VCaP (cell line): ENCODE measurements at regions not wholly inside any gene's neighbourhood (a gene's known extent, or its start where the extent isn't known, plus 50 kb on each side); places are given as distances from the start of the nearest gene placed in this dataset.

Experiments used
- H3K27ac ChIP-seq: fragments of 450-650 bp; 2 replicates; pipeline ENCODE4 v1.5.1; 2017
- TF ChIP-seq, protein P1 (sequence below): fragments of 450-650 bp; conservative IDR thresholded peaks from 2 replicates; pipeline ENCODE4 v1.5.1; 2017; ENCODE audit warnings: mild to moderate bottlenecking, moderate library complexity

DNA sequence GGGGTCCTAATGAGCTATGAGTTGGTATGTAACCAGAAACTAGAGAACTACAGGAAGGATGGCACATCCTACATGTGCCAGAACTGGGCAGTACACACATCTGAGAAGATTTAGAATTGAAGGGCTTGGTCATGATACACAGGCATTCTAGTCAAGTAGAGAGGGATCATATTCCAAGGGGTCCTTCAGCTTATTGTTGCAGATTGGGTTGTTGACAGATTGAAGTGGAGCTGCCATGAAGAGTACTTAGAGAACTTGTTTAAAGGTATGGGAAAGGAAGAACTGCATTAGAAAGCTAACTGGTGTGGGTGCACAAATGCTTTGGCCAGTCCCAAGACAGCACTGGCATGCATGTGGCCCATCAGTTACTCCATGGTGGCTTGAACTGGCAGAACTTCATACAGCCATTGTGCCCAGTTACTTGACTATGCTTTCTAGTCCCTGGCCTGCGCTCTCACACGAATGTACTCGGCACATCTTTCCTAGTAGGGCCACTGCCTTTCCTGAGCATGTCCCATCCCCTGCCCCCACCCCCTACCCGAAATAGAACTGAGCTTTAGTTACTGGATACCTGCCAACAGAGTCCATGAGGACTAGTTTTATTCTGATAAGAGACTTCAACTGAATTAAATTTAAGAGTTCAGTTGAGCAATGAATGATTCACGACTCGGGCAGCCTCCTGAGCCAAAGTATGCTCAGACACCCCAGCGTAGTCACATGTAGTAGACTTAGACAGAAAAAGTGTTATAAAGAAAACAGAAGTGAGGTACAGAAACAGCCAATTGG lies 64.0 kb downstream of the CCNG2 start:
- TF ChIP-seq, protein P1, sequence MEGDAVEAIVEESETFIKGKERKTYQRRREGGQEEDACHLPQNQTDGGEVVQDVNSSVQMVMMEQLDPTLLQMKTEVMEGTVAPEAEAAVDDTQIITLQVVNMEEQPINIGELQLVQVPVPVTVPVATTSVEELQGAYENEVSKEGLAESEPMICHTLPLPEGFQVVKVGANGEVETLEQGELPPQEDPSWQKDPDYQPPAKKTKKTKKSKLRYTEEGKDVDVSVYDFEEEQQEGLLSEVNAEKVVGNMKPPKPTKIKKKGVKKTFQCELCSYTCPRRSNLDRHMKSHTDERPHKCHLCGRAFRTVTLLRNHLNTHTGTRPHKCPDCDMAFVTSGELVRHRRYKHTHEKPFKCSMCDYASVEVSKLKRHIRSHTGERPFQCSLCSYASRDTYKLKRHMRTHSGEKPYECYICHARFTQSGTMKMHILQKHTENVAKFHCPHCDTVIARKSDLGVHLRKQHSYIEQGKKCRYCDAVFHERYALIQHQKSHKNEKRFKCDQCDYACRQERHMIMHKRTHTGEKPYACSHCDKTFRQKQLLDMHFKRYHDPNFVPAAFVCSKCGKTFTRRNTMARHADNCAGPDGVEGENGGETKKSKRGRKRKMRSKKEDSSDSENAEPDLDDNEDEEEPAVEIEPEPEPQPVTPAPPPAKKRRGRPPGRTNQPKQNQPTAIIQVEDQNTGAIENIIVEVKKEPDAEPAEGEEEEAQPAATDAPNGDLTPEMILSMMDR: no peak
- H3K27ac ChIP-seq: no peak overlapping the region

DNA sequence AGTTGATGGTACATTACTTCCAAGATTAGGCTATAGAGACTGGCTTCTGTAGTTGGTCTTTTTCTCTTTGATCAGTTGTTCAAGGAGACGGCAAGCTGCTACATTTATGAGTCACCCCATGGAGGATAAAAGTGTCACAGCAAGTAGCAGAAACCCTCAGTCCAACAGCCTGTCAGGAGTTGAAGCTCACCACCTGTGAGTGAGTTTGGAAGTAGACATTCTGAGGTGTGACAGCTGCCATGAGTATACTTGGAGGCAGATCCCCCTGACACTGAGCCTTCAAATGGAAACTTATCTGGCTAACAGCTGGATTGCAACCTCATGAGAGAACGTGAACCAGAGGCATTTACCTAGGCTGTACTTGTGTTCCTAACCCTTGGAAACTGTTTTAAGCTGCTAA lies 68.0 kb downstream of the CCNG2 start:
- H3K27ac ChIP-seq: no peak overlapping the region
- TF ChIP-seq, protein P1: no peak

GRCh38 chr4:77226939-77227705 lies 70.1 kb downstream of the CCNG2 start:
- H3K27ac ChIP-seq: no peak overlapping the region
- TF ChIP-seq, protein P1: no peak

DNA sequence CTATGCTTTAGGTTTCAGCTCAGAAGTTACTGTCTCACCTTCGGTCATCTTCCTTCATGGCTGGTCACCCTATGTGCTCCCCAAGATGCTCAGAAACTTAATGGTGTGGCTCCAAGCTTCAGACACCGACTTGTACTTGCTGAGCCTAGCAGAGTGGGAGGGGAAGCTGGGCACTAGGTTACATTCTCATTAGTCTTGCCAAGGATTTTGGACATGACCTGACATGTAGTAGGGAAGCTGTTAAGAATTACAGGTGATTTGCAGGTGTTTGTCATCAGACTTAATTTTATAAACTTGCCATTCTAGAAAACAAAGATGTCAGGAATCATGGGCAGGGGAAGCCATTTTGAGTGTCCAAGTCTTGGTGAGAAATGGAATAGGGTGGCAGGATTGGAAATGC lies 72.4 kb downstream of the CCNG2 start:
- TF ChIP-seq, protein P1: no peak
- H3K27ac ChIP-seq: no peak overlapping the region

DNA sequence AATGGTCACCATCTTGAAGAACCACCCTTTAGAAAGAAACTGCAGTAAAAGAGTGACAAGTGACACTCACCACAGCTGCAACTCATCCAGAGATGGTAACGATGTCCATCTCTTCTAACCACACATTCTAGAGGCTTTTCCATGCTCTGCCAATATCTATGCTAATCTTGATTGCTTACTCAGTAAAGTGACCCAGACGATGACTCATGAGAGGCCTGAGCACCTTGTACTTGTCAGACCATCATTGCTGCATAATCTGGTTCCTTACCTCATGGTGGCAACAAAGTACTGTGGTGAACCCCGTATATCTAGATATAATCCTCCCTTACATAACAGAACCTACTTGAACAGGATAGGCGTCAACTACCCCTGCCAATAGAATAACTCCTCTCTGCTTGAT lies 75.6 kb downstream of the CCNG2 start:
- TF ChIP-seq, protein P1: no peak
- no peak overlapping the region for H3K27ac ChIP-seq

DNA sequence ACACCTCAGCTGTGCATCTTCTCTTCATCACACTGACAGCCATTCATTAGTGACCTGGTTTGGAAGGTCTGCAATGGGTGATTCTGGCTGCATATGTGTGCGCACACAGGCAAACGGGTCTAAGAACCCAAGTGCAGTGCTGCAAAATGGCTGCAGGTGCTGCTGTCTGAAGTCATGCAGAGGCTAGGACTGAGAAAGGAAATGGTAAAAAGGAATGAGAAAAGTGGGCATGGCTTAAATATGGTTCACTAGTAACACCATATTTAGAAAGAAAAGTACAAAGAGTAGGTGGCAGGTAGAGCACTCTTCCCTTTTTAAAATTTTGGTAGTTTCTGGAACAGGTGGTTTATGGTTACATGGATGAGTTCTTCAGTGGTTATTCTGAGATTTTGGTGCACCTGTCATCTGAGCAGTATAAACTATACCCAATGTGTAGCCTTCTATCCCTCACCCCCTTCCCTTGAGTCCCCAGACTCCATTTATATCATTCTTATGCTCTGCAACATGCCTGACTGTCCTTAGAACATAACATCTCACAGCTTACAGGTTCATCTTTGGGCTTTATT lies 78.4 kb downstream of the CCNG2 start:
- no peak overlapping the region for H3K27ac ChIP-seq
- TF ChIP-seq, protein P1: no peak

- TF ChIP-seq, protein P1: no peak
- no peak overlapping the region for H3K27ac ChIP-seq
Measured at GRCh38 chr4:77236806-77237205, 79.8 kb downstream of the CCNG2 start.
